ENCODE measurements at regions not wholly inside any gene's neighbourhood (a gene's known extent, or its start where the extent isn't known, plus 50 kb on each side); places are given as distances from the start of the nearest gene placed in this dataset.

DNA sequence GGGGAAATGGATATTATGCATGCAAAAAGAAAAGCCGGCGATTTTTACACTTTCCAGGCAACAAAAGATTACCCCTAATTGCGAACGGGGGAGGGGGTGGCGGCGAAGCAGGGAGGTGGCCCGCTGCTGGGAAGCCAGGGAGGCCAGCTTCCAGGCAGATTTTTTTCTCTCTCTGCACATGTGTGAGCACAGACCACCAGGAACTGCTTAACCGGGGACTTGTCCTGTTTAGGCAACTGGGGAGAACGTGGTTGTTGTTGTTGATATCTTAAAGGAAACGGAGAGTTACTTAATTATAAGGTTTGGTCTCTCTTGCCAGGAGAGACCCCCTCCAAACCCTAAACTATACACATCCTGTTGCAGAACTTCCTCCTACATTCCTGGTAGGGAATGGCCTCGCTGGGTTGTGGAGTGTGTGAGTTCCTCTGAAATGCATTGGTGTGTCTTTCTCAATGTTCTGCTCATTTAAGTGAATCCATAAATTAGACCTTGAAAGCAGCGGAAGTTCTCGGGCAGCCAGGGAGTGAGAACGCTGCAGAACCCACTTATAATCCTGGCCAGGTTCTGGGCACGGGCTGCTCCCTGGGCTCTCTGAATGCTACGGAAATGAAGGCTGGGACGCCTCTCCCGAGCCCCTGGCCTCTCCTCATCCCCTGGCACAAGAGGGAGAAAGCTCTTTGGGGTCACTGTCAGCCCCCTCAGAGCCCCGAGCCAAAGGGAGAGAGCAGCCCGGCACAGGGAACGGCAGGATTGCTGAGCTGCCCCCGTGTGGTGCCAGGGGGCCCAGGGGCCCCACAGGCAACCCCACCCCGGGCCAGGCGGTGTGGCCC lies 250.0 kb downstream of the FOXD2 start:
- TF ChIP-seq POLR2A (IDR thresholded peaks at IDR 0.05; ENCODE audit: control extremely low read depth in 1 of 2, low read depth in 2 of 2, low read length in 2 of 2) (no peak), EZH2 (IDR thresholded peaks at IDR 0.05; ENCODE audit: low read depth, low read length, severe bottlenecking) (no peak), BACH1 (IDR thresholded peaks at IDR 0.05; ENCODE audit: low read length) (no peak), HDAC6 (IDR thresholded peaks at IDR 0.05; ENCODE audit: low read depth, low read length) (no peak), SP1 (IDR thresholded peaks at IDR 0.05; ENCODE audit: low read depth, low read length) (no peak), JUN (IDR thresholded peaks at IDR 0.05; ENCODE audit: low read depth, low read length) (no peak), CBX5 (IDR thresholded peaks at IDR 0.05; ENCODE audit: low read depth, low read length) (no peak), CEBPB (IDR thresholded peaks at IDR 0.05; ENCODE audit: low read depth, low read length) (no peak), TBP (IDR thresholded peaks at IDR 0.05; ENCODE audit: low read depth, low read length) (no peak), TEAD4 (IDR thresholded peaks at IDR 0.05; ENCODE audit: low read depth, low read length) (no peak)
- TF ChIP-seq, protein P1, sequence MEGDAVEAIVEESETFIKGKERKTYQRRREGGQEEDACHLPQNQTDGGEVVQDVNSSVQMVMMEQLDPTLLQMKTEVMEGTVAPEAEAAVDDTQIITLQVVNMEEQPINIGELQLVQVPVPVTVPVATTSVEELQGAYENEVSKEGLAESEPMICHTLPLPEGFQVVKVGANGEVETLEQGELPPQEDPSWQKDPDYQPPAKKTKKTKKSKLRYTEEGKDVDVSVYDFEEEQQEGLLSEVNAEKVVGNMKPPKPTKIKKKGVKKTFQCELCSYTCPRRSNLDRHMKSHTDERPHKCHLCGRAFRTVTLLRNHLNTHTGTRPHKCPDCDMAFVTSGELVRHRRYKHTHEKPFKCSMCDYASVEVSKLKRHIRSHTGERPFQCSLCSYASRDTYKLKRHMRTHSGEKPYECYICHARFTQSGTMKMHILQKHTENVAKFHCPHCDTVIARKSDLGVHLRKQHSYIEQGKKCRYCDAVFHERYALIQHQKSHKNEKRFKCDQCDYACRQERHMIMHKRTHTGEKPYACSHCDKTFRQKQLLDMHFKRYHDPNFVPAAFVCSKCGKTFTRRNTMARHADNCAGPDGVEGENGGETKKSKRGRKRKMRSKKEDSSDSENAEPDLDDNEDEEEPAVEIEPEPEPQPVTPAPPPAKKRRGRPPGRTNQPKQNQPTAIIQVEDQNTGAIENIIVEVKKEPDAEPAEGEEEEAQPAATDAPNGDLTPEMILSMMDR (IDR thresholded peaks at IDR 0.05; ENCODE audit: control extremely low read depth in 1 of 3, insufficient read depth in 1 of 3, low read depth in 1 of 3, low read length in 3 of 3), result no peak
- TF ChIP-seq, protein P2, sequence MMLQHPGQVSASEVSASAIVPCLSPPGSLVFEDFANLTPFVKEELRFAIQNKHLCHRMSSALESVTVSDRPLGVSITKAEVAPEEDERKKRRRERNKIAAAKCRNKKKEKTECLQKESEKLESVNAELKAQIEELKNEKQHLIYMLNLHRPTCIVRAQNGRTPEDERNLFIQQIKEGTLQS (IDR thresholded peaks at IDR 0.05; ENCODE audit: insufficient read depth, low read depth, low read length), result no peak
- TF ChIP-seq, protein P3, sequence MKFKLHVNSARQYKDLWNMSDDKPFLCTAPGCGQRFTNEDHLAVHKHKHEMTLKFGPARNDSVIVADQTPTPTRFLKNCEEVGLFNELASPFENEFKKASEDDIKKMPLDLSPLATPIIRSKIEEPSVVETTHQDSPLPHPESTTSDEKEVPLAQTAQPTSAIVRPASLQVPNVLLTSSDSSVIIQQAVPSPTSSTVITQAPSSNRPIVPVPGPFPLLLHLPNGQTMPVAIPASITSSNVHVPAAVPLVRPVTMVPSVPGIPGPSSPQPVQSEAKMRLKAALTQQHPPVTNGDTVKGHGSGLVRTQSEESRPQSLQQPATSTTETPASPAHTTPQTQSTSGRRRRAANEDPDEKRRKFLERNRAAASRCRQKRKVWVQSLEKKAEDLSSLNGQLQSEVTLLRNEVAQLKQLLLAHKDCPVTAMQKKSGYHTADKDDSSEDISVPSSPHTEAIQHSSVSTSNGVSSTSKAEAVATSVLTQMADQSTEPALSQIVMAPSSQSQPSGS (IDR thresholded peaks at IDR 0.05; ENCODE audit: low read length), result no peak
- TF ChIP-seq, protein P4, sequence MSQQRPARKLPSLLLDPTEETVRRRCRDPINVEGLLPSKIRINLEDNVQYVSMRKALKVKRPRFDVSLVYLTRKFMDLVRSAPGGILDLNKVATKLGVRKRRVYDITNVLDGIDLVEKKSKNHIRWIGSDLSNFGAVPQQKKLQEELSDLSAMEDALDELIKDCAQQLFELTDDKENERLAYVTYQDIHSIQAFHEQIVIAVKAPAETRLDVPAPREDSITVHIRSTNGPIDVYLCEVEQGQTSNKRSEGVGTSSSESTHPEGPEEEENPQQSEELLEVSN (IDR thresholded peaks at IDR 0.05), result no peak

Data from H1 (cell line).